HL-60 (cell line): ENCODE measurements at regions not wholly inside any gene's neighbourhood (a gene's known extent, or its start where the extent isn't known, plus 50 kb on each side); places are given as distances from the start of the nearest gene placed in this dataset.

Experiments used
- DNase-seq, 2 experiments: peaks; one replicate each; pipeline ENCODE4 v3.0.0-alpha.2; 2010 to 2020; ENCODE audit warnings: low read depth in 1 of 2, low spot score in 1 of 2
- H3K27ac ChIP-seq: fragments of 250-450 bp; sonication (Bioruptor Pico); replicated peaks from 2 replicates; pipeline ENCODE4 v1.5.1; 2020; ENCODE audit warnings: mild to moderate bottlenecking, moderate library complexity
- H3K27me3 ChIP-seq: fragments of 250-450 bp; sonication (Bioruptor Pico); 2 replicates; pipeline ENCODE4 v1.5.1; 2021; ENCODE audit warnings: mild to moderate bottlenecking, moderate library complexity; ENCODE audit not compliant: insufficient read depth, poor library complexity, severe bottlenecking
- H3K4me3 ChIP-seq: replicated peaks from 2 replicates; pipeline ENCODE4 v1.5.1; 2011; ENCODE audit warnings: mild to moderate bottlenecking, control low read depth, low read length; ENCODE audit not compliant: insufficient read depth
- GABPA ChIP-seq: IDR thresholded peaks from 2 replicates; pipeline ENCODE4 v1.6.1; 2012; ENCODE audit warnings: low read depth
- POLR2AphosphoS5 ChIP-seq: IDR thresholded peaks from 2 replicates; pipeline ENCODE4 v1.6.1; 2012; ENCODE audit warnings: low read depth
- SPI1 ChIP-seq: IDR thresholded peaks from 2 replicates; pipeline ENCODE4 v1.6.1; 2012; ENCODE audit warnings: low read depth, mild to moderate bottlenecking, borderline replicate concordance
- TF ChIP-seq, protein P1 (sequence below): IDR thresholded peaks from 2 replicates; pipeline ENCODE4 v1.6.1; 2012; ENCODE audit warnings: low read depth; ENCODE audit not compliant: insufficient replicate concordance
- TF ChIP-seq, protein P2 (sequence below): IDR thresholded peaks from one replicate; pipeline ENCODE4 v1.5.1; 2011; ENCODE audit warnings: low read length, control low read depth, inconsistent platforms; ENCODE audit not compliant: insufficient read depth

DNA sequence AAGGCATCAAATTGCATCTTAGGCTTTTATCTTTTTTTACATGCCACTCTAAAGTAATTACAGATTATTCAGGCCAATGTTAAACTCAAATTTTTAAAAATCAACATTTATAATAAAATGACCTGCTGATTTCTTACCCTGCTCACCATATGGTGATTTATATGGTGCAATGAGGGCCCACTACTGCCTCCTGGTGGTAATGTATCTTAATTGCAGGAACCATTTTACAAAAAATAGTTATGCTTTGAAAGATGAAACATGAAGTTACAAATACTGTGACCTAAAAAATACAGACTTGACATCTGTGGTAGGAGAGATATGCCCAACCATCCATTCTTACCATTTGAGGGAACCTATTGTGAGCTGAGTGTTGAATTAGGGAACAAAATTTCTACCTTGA lies 292.6 kb upstream of the TAS2R1 start:
- DNase-seq = no peak
- Histone ChIP-seq H3K4me3 (no peak overlapping the region), H3K27ac (no peak overlapping the region), H3K27me3 (no peaks in the 10 kb centered on the region)
- TF ChIP-seq SPI1 (no peak), GABPA (no peak), POLR2AphosphoS5 (no peak)
- TF ChIP-seq, protein P1, sequence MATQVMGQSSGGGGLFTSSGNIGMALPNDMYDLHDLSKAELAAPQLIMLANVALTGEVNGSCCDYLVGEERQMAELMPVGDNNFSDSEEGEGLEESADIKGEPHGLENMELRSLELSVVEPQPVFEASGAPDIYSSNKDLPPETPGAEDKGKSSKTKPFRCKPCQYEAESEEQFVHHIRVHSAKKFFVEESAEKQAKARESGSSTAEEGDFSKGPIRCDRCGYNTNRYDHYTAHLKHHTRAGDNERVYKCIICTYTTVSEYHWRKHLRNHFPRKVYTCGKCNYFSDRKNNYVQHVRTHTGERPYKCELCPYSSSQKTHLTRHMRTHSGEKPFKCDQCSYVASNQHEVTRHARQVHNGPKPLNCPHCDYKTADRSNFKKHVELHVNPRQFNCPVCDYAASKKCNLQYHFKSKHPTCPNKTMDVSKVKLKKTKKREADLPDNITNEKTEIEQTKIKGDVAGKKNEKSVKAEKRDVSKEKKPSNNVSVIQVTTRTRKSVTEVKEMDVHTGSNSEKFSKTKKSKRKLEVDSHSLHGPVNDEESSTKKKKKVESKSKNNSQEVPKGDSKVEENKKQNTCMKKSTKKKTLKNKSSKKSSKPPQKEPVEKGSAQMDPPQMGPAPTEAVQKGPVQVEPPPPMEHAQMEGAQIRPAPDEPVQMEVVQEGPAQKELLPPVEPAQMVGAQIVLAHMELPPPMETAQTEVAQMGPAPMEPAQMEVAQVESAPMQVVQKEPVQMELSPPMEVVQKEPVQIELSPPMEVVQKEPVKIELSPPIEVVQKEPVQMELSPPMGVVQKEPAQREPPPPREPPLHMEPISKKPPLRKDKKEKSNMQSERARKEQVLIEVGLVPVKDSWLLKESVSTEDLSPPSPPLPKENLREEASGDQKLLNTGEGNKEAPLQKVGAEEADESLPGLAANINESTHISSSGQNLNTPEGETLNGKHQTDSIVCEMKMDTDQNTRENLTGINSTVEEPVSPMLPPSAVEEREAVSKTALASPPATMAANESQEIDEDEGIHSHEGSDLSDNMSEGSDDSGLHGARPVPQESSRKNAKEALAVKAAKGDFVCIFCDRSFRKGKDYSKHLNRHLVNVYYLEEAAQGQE = no peak
- TF ChIP-seq, protein P2, sequence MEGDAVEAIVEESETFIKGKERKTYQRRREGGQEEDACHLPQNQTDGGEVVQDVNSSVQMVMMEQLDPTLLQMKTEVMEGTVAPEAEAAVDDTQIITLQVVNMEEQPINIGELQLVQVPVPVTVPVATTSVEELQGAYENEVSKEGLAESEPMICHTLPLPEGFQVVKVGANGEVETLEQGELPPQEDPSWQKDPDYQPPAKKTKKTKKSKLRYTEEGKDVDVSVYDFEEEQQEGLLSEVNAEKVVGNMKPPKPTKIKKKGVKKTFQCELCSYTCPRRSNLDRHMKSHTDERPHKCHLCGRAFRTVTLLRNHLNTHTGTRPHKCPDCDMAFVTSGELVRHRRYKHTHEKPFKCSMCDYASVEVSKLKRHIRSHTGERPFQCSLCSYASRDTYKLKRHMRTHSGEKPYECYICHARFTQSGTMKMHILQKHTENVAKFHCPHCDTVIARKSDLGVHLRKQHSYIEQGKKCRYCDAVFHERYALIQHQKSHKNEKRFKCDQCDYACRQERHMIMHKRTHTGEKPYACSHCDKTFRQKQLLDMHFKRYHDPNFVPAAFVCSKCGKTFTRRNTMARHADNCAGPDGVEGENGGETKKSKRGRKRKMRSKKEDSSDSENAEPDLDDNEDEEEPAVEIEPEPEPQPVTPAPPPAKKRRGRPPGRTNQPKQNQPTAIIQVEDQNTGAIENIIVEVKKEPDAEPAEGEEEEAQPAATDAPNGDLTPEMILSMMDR = no peak

DNA sequence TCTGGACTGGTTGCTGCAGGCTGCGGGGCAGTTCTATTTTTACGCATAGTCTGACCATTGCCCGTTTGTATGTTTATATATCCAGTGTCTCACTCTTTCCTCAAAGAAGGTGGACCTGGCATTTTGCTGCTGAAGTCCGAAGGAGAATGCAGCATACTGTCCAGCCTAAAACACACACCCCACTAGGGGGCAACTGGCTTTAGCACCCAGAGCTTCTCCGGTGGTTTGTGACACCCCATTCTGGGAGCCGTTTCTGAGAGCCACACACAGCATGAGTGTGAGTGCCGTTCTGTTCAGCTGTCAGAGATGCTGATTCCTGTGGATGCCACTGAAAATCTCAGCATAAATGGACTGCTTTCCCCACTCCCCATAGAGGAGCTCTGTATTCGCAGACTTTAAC lies 290.5 kb upstream of the TAS2R1 start:
- Histone ChIP-seq H3K4me3 (no peak overlapping the region), H3K27ac (no peak overlapping the region), H3K27me3 (no peaks in the 10 kb centered on the region)
- TF ChIP-seq, protein P1 = no peak
- TF ChIP-seq SPI1 (no peak), GABPA (no peak), POLR2AphosphoS5 (no peak)
- TF ChIP-seq, protein P2 = no peak
- DNase-seq = no peak

DNA sequence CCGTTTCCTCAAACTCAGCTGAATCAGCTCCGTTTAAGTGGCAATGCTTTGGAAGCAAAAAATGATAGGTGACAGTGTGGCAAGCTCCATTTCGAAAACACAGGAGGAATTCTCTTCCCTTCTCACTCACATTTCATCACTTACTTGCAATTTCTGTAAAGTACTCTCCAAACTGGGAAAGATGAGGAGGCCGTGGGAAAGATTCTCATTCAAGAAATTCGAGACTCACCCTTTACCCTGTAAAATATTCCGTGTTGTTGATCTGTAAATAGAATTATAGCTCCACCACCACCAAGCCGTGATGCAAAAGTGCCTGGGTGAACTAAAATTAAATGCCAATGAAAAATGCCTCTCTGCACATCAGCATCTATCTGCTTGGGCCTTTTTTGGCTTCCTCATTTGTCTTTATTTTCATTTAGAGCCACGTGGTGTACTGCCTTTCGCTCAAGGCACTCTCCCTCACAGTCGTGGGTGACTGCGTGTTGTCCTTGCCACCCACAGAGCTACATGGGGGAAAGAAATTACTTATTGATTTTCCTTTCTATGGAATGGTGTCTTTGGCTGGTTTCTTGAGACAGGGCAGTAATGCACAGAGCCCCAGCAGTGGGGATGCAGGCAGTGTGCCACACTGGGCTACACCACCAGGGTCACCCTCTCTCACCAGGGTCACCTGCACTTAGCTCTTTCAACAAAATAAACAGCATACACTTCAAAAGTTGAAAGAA lies 289.3 kb upstream of the TAS2R1 start:
- TF ChIP-seq, protein P1 = no peak
- TF ChIP-seq POLR2AphosphoS5 (no peak), GABPA (no peak), SPI1 (no peak)
- TF ChIP-seq, protein P2 = no peak
- no peak overlapping the region for H3K4me3 ChIP-seq
- H3K27ac ChIP-seq = no peak overlapping the region

More for the DNA sequence above, 289.3 kb upstream of the TAS2R1 start:
- DNase-seq = no peak
- no peaks in the 10 kb centered on the region for H3K27me3 ChIP-seq
